Loucy (cell line): ENCODE measurements at regions not wholly inside any gene's neighbourhood (a gene's known extent, or its start where the extent isn't known, plus 50 kb on each side); places are given as distances from the start of the nearest gene placed in this dataset.
A peak's percentile ranks its signal among the peaks of the same experiment; 100 is the strongest.
"Not testable (repeated sequence)": the region's sequence is repeated elsewhere in the genome, so short reads cannot be mapped to it uniquely, and the experiment has no call there.

Source experiments
- H2AFZ ChIP-seq: fragments of 200-600 bp; sonication (generic); 2 replicates; pipeline ENCODE4 v1.6.0; 2016; ENCODE audit warnings: antibody characterized with exemption, mild to moderate bottlenecking, low read length, moderate library complexity
- H3F3A ChIP-seq: fragments of 200-600 bp; 2 replicates; pipeline ENCODE4 v1.6.0; 2016; ENCODE audit warnings: antibody characterized with exemption, low read depth, mild to moderate bottlenecking
- H3K27me3 ChIP-seq: fragments of 200-600 bp; sonication (generic); 2 replicates; pipeline ENCODE4 v1.6.1; 2014; ENCODE audit warnings: low read length, mild to moderate bottlenecking; ENCODE audit not compliant: insufficient read depth, poor library complexity, severe bottlenecking
- H3K36me3 ChIP-seq: fragments of 200-600 bp; sonication (generic); 2 replicates; pipeline ENCODE4 v1.6.1; 2016; ENCODE audit warnings: low read length; ENCODE audit not compliant: insufficient read depth
- H3K4me1 ChIP-seq: fragments of 200-600 bp; sonication (generic); 2 replicates; pipeline ENCODE4 v1.5.1; 2014; ENCODE audit warnings: low read length, mild to moderate bottlenecking; ENCODE audit not compliant: insufficient read depth, poor library complexity, severe bottlenecking
- H3K4me2 ChIP-seq: fragments of 200-600 bp; sonication (generic); 2 replicates; pipeline ENCODE4 v1.6.0; 2014; ENCODE audit warnings: antibody characterized with exemption, low read length, low read depth, mild to moderate bottlenecking; ENCODE audit not compliant: poor library complexity, severe bottlenecking
- H3K4me3 ChIP-seq: fragments of 200-600 bp; sonication (generic); 2 replicates; pipeline ENCODE4 v1.5.1; 2014; ENCODE audit warnings: low read length, mild to moderate bottlenecking, mixed read lengths; ENCODE audit not compliant: poor library complexity, severe bottlenecking
- H3K79me2 ChIP-seq: fragments of 200-600 bp; sonication (generic); 2 replicates; pipeline ENCODE4 v1.6.1; 2014; ENCODE audit warnings: low read length; ENCODE audit not compliant: insufficient read depth
- H3K9ac ChIP-seq: fragments of 200-600 bp; sonication (generic); 2 replicates; pipeline ENCODE4 v1.6.0; 2014; ENCODE audit warnings: mild to moderate bottlenecking, low read depth, low read length, moderate library complexity; ENCODE audit not compliant: poor library complexity, severe bottlenecking
- H3K9me2 ChIP-seq: fragments of 200-600 bp; sonication (generic); replicated peaks from 2 replicates; pipeline ENCODE4 v1.6.1; 2016; ENCODE audit warnings: low read depth, low read length, mixed read lengths
- H3K9me3 ChIP-seq: fragments of 200-600 bp; sonication (generic); 2 replicates; pipeline ENCODE4 v1.6.1; 2014; ENCODE audit warnings: mild to moderate bottlenecking, antibody characterized with exemption, low read length, low read depth; ENCODE audit not compliant: insufficient read depth
- H4K20me1 ChIP-seq: fragments of 200-600 bp; sonication (generic); 2 replicates; pipeline ENCODE4 v1.6.0; 2014; ENCODE audit warnings: antibody characterized with exemption, low read length, mild to moderate bottlenecking; ENCODE audit not compliant: insufficient read depth, poor library complexity, severe bottlenecking
- EZH2phosphoT487 ChIP-seq: fragments of 200-600 bp; IDR thresholded peaks from 2 replicates; pipeline ENCODE4 v1.6.1; 2018; ENCODE audit warnings: antibody characterized with exemption, mild to moderate bottlenecking, moderate library complexity, borderline replicate concordance
- TF ChIP-seq, protein P1 (sequence below): fragments of 200-600 bp; sonication (generic); conservative IDR thresholded peaks from 2 replicates; pipeline ENCODE4 v1.5.1; 2014; ENCODE audit warnings: mild to moderate bottlenecking, antibody characterized with exemption, low read length

DNA sequence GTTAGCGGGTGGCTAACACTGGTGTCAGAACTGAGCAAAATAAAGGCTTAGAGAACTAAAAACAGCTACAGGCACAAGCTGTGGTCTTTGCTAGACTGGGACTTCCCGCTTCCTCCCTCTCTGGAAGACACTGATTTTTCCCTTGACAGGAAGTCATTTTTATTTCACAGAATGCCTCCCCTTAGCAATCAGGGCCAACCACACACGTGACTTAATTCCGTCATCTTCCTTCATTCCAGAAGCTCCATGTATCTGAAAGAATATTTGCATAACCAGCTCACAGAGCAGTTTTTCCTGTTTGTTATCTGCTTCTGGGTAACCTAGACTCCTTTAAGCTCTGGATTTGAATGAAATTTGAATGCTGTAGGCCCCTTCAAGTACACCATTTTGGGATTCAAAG, 327.5 kb upstream of the FRG1 start:
- H3K4me3 ChIP-seq: no peak overlapping the region
- no peaks in the 10 kb centered on the region for H3K9me3 ChIP-seq
- no peaks in the 10 kb centered on the region for H3K36me3 ChIP-seq
- no peak overlapping the region for H2AFZ ChIP-seq
- no peaks in the 10 kb centered on the region for H3K4me1 ChIP-seq
- no peak overlapping the region for H3K9ac ChIP-seq
- no peak for TF ChIP-seq EZH2phosphoT487
- TF ChIP-seq, protein P1, sequence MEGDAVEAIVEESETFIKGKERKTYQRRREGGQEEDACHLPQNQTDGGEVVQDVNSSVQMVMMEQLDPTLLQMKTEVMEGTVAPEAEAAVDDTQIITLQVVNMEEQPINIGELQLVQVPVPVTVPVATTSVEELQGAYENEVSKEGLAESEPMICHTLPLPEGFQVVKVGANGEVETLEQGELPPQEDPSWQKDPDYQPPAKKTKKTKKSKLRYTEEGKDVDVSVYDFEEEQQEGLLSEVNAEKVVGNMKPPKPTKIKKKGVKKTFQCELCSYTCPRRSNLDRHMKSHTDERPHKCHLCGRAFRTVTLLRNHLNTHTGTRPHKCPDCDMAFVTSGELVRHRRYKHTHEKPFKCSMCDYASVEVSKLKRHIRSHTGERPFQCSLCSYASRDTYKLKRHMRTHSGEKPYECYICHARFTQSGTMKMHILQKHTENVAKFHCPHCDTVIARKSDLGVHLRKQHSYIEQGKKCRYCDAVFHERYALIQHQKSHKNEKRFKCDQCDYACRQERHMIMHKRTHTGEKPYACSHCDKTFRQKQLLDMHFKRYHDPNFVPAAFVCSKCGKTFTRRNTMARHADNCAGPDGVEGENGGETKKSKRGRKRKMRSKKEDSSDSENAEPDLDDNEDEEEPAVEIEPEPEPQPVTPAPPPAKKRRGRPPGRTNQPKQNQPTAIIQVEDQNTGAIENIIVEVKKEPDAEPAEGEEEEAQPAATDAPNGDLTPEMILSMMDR: no peak
- no peaks in the 10 kb centered on the region for H3K9me2 ChIP-seq
- no peaks in the 10 kb centered on the region for H3F3A ChIP-seq
- no peaks in the 10 kb centered on the region for H4K20me1 ChIP-seq
- H3K79me2 ChIP-seq: no peaks in the 10 kb centered on the region
- no peaks in the 10 kb centered on the region for H3K27me3 ChIP-seq
- no peak overlapping the region for H3K4me2 ChIP-seq

DNA sequence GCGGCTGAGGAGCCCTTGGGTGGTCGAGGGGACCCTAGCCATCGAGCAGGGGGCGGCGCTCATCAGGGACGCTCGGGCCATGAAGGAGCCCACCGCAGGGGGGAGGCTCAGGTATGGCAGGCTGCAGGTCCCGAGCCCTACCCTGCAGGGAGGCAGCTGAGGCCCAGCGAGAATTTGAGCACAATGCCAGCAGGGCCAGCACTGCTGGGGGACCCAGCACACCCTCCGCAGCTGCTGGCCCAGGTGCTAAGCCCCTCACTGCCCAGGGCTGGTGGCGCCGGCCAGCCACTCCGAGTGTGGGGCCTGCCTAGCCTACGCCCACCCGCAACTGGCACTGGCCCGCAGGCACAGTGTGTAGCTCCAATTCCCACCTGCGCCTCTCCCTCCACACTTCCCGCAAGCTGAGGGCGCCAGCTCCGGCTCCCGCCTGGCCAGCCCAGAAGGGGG, 325.4 kb upstream of the FRG1 start:
- TF ChIP-seq, protein P1: no peak
- H3F3A ChIP-seq: no peaks in the 10 kb centered on the region
- H3K4me1 ChIP-seq: no peaks in the 10 kb centered on the region
- no peak overlapping the region for H2AFZ ChIP-seq
- H3K4me3 ChIP-seq: no peak overlapping the region
- H3K4me2 ChIP-seq: no peak overlapping the region
- no peaks in the 10 kb centered on the region for H3K27me3 ChIP-seq
- no peaks in the 10 kb centered on the region for H3K9me3 ChIP-seq
- no peaks in the 10 kb centered on the region for H4K20me1 ChIP-seq
- H3K79me2 ChIP-seq: no peaks in the 10 kb centered on the region
- H3K36me3 ChIP-seq: no peaks in the 10 kb centered on the region
- no peak overlapping the region for H3K9ac ChIP-seq
- no peaks in the 10 kb centered on the region for H3K9me2 ChIP-seq

DNA sequence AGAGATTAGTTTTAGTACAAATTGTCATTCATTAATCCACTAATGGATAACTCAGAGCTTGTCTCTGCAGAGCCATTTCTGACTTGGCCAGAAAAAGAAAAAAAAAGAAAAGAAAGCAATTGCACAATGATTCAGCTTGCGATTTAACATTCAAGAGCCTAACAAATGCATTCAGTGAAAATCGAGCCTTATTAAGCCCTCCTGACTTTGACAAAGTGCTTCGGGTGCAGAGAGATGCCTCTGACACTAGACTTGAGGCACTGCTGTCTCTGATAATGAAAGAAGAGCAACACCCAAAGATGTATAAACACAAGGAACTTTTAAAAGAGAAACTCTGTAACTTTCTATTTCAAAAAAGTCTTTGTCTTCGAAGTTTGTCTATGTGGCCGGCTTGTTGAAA, 322.9 kb upstream of the FRG1 start:
- not testable (repeated sequence) for H3K4me3 ChIP-seq

DNA sequence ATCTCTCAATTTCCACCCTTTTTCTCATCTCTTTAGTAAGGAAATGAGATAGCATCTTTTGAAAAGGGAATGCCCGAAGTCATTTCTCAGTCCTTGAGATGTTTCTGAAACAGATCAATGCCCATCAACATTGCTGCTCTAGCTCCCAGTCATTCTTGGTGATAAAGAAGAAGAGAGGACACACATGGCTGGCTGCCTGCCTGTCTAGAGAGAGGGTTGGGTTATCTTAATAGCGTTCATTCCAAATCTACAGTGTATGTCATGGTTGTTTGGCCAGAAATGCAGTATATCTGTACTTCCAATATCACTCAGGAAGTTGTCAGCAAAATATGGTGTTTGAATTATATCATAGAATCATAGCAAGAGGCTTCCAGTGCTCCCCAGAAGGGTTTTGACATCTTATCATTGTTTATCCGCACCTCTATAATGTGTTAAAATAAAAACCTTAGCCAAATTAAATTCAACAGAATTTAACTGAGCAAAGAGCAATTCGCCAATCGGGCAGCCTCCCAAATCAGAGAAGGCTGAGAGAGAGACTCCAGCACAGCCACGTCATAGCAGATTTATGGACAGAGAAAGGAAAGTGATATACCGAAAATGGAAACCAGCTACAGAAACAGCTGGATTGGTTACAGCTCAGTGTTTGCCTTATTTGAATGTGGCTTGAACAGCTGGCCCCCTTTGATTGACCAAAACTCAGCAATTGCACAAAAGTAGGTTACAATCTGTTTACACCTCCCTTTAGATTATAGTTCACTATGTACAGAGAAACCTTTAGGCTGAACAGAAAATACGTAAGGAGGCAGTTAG, 321.0 kb upstream of the FRG1 start:
- H3K4me1 ChIP-seq, H3K9me3 ChIP-seq, H3K36me3 ChIP-seq, H4K20me1 ChIP-seq, H3F3A ChIP-seq, H3K9ac ChIP-seq, H2AFZ ChIP-seq, H3K9me2 ChIP-seq, H3K4me2 ChIP-seq, H3K27me3 ChIP-seq, H3K79me2 ChIP-seq, H3K4me3 ChIP-seq: not testable (repeated sequence)

More for the DNA sequence above, 322.9 kb upstream of the FRG1 start:
- not testable (repeated sequence) for H3F3A ChIP-seq, H3K4me1 ChIP-seq, H3K27me3 ChIP-seq, H4K20me1 ChIP-seq, H3K9me2 ChIP-seq, H3K79me2 ChIP-seq, H2AFZ ChIP-seq, H3K9me3 ChIP-seq, H3K9ac ChIP-seq, H3K4me2 ChIP-seq, H3K36me3 ChIP-seq

DNA sequence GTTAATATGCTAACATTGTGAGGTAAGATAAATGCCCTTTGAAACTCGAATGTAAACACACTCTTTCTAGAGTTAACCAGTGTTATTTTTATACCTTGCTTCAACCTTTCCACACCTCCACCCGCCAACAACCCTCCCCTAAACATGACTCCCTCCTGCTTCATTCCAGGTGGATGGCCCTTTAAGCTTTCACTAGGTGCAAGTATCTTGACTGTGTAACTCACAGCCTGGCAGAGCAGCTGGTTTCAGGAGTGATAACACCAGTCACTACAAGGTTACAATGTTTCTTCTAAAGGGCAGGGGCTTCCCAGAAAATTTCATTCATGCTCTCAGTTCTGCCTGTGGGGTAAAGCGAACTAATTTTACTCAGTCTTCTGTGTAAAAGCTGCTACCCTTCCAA, 318.1 kb upstream of the FRG1 start:
- H3K79me2 ChIP-seq, H3K9me3 ChIP-seq, H3K9ac ChIP-seq, H3K36me3 ChIP-seq, H3K4me2 ChIP-seq, H3F3A ChIP-seq, H2AFZ ChIP-seq, H3K4me1 ChIP-seq, H3K27me3 ChIP-seq, H3K9me2 ChIP-seq, H4K20me1 ChIP-seq, H3K4me3 ChIP-seq: not testable (repeated sequence)

DNA sequence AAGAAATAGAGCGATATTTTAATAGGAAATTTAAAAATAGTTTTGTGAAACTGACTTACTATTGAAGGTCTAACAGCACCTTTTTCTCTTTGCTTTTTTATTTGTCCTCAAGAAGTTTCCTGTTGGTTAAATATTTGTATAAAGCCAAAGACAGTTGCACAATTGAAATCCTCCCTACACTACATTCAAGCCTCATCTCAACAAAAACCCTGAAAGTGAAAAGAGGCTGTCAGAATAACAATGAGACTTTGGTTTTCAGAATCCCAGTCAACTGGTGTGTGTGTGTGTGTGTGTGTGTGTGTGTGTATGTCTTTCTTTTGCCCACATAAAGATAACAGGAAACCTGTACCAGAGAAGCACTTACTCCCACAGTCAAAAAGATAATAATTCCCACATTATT, 313.6 kb upstream of the FRG1 start:
- H3K4me2 ChIP-seq, H3K27me3 ChIP-seq: not testable (repeated sequence)

More for the DNA sequence above, 313.6 kb upstream of the FRG1 start:
- not testable (repeated sequence) for H3K36me3 ChIP-seq, H3K79me2 ChIP-seq, H2AFZ ChIP-seq, H3K9me3 ChIP-seq, H3F3A ChIP-seq, H4K20me1 ChIP-seq, H3K4me3 ChIP-seq, H3K9me2 ChIP-seq
- Histone ChIP-seq H3K4me1 (peaks cover 11% of the 10 kb centered on the region), H3K9ac (peak overlapping the region; percentile 39)
